Heart right ventricle (tissue), 16 donors: ENCODE measurements at regions not wholly inside any gene's neighbourhood (a gene's known extent, or its start where the extent isn't known, plus 50 kb on each side); places are given as distances from the start of the nearest gene placed in this dataset.

Source experiments
- ATAC-seq, 8 donors: fragments of 200-7000 bp; cut with Tn5 transposase; one replicate each; pipeline ENCODE4 v1.9.1; 2020; ENCODE audit warnings: mild to moderate bottlenecking in 8 of 8, moderate library complexity in 8 of 8, moderate number of reproducible peaks in 1 of 8
- DNase-seq, 2 donors: peaks; one replicate each; pipeline ENCODE4 v3.0.0-alpha.2; 2020
- H3K27ac ChIP-seq, 10 donors: fragments of 200-600 bp; sonication (generic) in 2 of 10; one replicate each; pipeline versions ENCODE4 v1.5.0 to v1.8.0; 2020 to 2022; ENCODE audit warnings: mild to moderate bottlenecking in 3 of 10
- H3K27me3 ChIP-seq, 7 donors: fragments of 200-600 bp; one replicate each; pipeline ENCODE4 v1.8.0; 2021 to 2022; ENCODE audit warnings: mild to moderate bottlenecking in 2 of 7
- H3K36me3 ChIP-seq, 9 donors: fragments of 200-600 bp; sonication (generic) in 1 of 9; one replicate each; pipeline versions ENCODE4 v1.5.0 to v1.8.0; 2020 to 2022; ENCODE audit warnings: mild to moderate bottlenecking in 2 of 9
- H3K4me1 ChIP-seq, 9 donors: fragments of 200-600 bp; sonication (generic) in 1 of 9; one replicate each; pipeline versions ENCODE4 v1.5.0 to v1.8.0; 2020 to 2022; ENCODE audit warnings: mild to moderate bottlenecking in 4 of 9
- H3K4me3 ChIP-seq, 10 donors: fragments of 200-600 bp; sonication (generic) in 2 of 10; one replicate each; pipeline versions ENCODE4 v1.5.0 to v1.8.0; 2020 to 2022; ENCODE audit warnings: mild to moderate bottlenecking in 7 of 10, moderate library complexity in 2 of 10
- H3K9me3 ChIP-seq, 11 donors: fragments of 200-600 bp in 10 of 11; sonication (generic) in 2 of 11; one replicate each; pipeline versions ENCODE4 v1.5.0 to v1.8.0; 2013 to 2022; ENCODE audit warnings: mild to moderate bottlenecking in 2 of 11, control low read depth in 1 of 11, moderate library complexity in 1 of 11
- WGBS, 2 donors: extraction: QIAGEN DNeasy Blood & Tissue Kit; methylation state at CpG; one replicate each; pipeline ENCODE4 v1.1.7; 2013; ENCODE audit warnings: inconsistent platforms in 1 of 2; 5-methylcytosine and 5-hydroxymethylcytosine counted together
- intact Hi-C, 10 donors: fragments of 100-400 bp; cut with DNase I; formaldehyde crosslinking; loops; one replicate each; pipeline versions ENCODE4 v1.11.1 to v1.14.2; 2022
- TF ChIP-seq, protein P1 (sequence below), 9 donors: fragments of 200-600 bp; sonication (generic) in 2 of 9; IDR thresholded peaks; one replicate each; pipeline versions ENCODE4 v1.5.0 to v1.8.0; 2021 to 2022; ENCODE audit warnings: antibody characterized with exemption in 9 of 9, mild to moderate bottlenecking in 5 of 9, moderate library complexity in 1 of 9
- donor health status: Arrhythmogenic right ventricular cardiomyopathy.
- donor health status: ischemic (EF 13 %, LVEDD 7.1; RV severe dilation, severe dysfunction).
- donor health status: healthy with polysubstance abuse.
- donor health status: DM: no; HTN: yes; CAD: no.
- donor health status: DM: no; HTN: no; CAD: no.
- donor health status: ischemic (EF 25% LVEDD 6.9; RV normal size, moderate dysfunction).
- donor health status: ischemic (EF 25% LVEDD 5.7; RV mildly dilated, moderate dysfunction).
- donor health status: healthy.
- donor health status: DM: yes; HTN: yes; CAD: no.
- donor health status: Ischemic cardiomyopathy.
- donor health status: ischemic (EF 35%, LVEDD 5.7; RV mildly dilated, moderate dysfunction).
- donor health status: nonischemic (EF 11% LVEDD 7.7; RV severe dilation, severe dysfunction).
- donor health status: DM: yes; HTN: yes; CAD: no.
- donor health status: PGD.
- donor health status: ischemic (EF 29% LVEDD 5.4; RV normal size, mild dysfunction).
- donor health status: nonischemic (EF 23%, LVEDD 6.1; RV moderate dilation, normal function).

DNA sequence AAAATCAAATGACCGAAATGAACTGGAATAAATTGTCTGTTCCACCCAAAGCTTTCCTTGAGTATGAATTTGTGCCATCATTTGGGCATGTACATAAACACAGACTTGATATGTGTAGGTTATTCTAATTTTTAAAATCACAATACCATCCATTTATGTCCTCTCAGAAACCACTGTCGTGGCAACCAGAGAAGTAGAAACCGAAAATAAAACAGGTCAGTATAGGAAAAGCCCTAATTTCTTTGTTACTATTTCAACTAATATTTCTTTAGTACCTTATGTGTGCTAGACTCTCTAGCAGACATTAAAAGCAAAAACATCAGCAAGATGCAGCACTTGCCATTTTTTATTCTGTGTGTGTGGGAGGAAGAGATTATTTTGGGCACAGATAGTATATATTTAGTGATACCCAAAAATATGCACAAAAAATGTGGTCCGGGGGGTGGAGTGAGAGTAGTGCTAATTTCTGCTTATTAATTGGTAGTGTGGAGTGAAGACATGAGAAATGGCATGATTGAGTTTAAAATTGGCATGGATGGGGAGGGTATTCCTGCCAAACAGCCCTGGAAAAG, 130.8 kb upstream of the CNTN1 start:
- Histone ChIP-seq H3K4me3 (no peak overlapping the region), H3K4me1 (no peaks in the 10 kb centered on the region), H3K27ac (no peak overlapping the region), H3K36me3 (no peaks in the 10 kb centered on the region), H3K27me3 (no peaks in the 10 kb centered on the region), H3K9me3 (no peaks in the 10 kb centered on the region)
- DNase-seq = no peak
- ATAC-seq = no peak
- TF ChIP-seq, protein P1, sequence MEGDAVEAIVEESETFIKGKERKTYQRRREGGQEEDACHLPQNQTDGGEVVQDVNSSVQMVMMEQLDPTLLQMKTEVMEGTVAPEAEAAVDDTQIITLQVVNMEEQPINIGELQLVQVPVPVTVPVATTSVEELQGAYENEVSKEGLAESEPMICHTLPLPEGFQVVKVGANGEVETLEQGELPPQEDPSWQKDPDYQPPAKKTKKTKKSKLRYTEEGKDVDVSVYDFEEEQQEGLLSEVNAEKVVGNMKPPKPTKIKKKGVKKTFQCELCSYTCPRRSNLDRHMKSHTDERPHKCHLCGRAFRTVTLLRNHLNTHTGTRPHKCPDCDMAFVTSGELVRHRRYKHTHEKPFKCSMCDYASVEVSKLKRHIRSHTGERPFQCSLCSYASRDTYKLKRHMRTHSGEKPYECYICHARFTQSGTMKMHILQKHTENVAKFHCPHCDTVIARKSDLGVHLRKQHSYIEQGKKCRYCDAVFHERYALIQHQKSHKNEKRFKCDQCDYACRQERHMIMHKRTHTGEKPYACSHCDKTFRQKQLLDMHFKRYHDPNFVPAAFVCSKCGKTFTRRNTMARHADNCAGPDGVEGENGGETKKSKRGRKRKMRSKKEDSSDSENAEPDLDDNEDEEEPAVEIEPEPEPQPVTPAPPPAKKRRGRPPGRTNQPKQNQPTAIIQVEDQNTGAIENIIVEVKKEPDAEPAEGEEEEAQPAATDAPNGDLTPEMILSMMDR (IDR thresholded peaks at IDR 0.05) = no peak
- 71 to 80% methylated on average over 4 of the region's 4 CpGs for WGBS, 2 donors
- intact Hi-C loops = no loop called here

DNA sequence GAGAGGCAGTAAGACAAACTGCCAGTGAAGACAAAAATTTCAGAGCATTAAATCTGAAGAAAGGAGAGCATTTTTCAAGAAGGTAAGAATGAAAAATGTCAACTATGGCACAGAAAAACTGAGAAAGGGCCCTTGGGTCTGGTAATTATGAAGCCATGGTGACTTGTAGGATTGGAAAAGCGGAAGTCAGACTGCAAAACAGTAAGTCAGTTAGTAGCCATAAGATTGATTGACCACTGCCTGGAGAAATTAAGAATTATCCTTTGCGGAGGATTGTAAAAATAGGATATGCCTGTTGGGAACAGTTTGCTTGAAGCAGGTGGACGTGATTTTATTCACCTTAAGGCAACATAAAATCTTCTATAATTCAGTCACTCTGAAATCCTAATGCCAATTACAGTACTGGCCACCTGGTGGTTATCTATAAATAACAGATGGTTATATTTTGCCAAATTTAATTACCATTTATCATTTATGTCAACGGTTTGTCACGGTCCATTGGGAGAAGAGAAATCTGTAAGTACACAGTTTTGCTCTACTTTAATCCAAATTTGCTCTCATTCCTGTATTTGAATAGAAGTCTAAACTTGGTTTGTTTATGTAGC, 127.1 kb upstream of the CNTN1 start:
- ATAC-seq = no peak
- Histone ChIP-seq H3K9me3 (no peaks in the 10 kb centered on the region), H3K36me3 (no peaks in the 10 kb centered on the region), H3K27me3 (no peaks in the 10 kb centered on the region), H3K4me3 (no peak overlapping the region), H3K4me1 (no peaks in the 10 kb centered on the region), H3K27ac (no peak overlapping the region)
- DNase-seq = no peak
- TF ChIP-seq, protein P1 (IDR thresholded peaks at IDR 0.05) = no peak
- WGBS, 2 donors = 81 to 83% methylated on average over 5 of the region's 5 CpGs
- intact Hi-C loops = no loop called here

DNA sequence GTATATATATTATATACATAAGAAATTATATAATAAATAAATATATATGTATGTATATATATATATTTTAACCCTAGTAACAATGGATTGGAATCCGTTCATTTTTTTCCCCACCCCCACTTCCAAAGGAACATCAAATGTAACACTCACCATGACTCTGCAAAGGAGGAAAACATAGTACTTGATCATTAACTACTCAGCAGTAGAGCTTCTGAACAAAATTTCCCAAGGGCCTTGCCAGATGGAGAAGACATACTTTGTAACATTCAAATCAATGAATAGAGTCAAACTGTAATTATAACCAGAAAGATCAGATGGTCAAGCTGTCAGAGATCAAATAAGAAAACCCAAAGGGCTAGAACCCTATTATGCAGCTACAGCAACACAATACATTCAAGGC, 126.0 kb upstream of the CNTN1 start:
- ATAC-seq = no peak
- DNase-seq = no peak
- no peaks in the 10 kb centered on the region for H3K9me3 ChIP-seq
- no peaks in the 10 kb centered on the region for H3K4me1 ChIP-seq
- H3K36me3 ChIP-seq = no peaks in the 10 kb centered on the region
- no peak overlapping the region for H3K4me3 ChIP-seq
- no peak overlapping the region for H3K27ac ChIP-seq
- TF ChIP-seq, protein P1 (IDR thresholded peaks at IDR 0.05) = no peak
- no peaks in the 10 kb centered on the region for H3K27me3 ChIP-seq
- intact Hi-C loops = no loop called here
- 83 to 85% methylated on average over 1 of the region's 1 CpG for WGBS, 2 donors

DNA sequence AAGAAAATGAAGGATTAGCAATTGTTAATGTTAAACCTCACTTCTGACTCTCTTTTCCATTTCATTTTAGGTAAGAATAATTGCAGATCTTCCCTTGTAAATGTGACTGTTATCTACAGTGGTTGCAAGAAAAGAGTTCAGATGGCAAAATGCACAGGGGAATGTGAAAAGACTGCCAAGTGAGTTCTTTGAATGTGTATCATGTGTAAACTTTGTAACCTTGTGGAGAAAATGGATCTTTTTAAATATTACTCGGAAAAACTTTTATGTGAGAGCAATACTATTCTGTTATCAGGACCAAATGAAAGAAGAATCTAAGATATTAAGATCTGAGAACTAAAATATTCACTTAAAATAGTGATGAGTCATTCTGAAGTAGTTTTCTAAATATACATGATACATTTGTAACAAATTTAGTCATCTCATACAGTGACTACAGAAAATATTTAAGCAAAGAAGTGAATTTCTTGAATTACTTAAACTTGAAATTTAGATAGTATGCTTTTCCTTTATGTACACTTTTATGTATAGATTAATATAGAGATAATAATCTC, 122.5 kb upstream of the CNTN1 start:
- Histone ChIP-seq H3K4me1 (no peaks in the 10 kb centered on the region), H3K27me3 (no peaks in the 10 kb centered on the region), H3K36me3 (no peaks in the 10 kb centered on the region), H3K9me3 (no peaks in the 10 kb centered on the region), H3K4me3 (no peak overlapping the region), H3K27ac (no peak overlapping the region)
- ATAC-seq (no peak), DNase-seq (no peak)
- 67 to 70% methylated on average over 1 of the region's 1 CpG for WGBS, 2 donors
- intact Hi-C loops = no loop called here
- TF ChIP-seq, protein P1 (IDR thresholded peaks at IDR 0.05) = no peak
